H9 (cell line): ENCODE measurements at regions not wholly inside any gene's neighbourhood (a gene's known extent, or its start where the extent isn't known, plus 50 kb on each side); places are given as distances from the start of the nearest gene placed in this dataset.

ENCODE experiments used
- DNase-seq: peaks from one replicate; pipeline ENCODE4 v3.0.0-alpha.2; 2017
- H2AFZ ChIP-seq: one replicate; pipeline ENCODE4 v1.6.1; 2013; ENCODE audit warnings: mild to moderate bottlenecking, low read length, control low read depth, moderate library complexity
- H2AK5ac ChIP-seq: 2 replicates; pipeline ENCODE4 v1.6.1; 2013; ENCODE audit warnings: low read length, control low read depth, mixed read lengths; ENCODE audit not compliant: insufficient read length
- H2BK120ac ChIP-seq: one replicate; pipeline ENCODE4 v1.6.1; 2013; ENCODE audit warnings: low read depth, mild to moderate bottlenecking, low read length, control low read depth, inconsistent platforms; ENCODE audit not compliant: poor library complexity, severe bottlenecking
- H2BK12ac ChIP-seq: 2 replicates; pipeline ENCODE4 v1.6.1; 2013; ENCODE audit warnings: low read length, control low read depth, mixed read lengths, low read depth; ENCODE audit not compliant: insufficient read length
- H2BK15ac ChIP-seq: 2 replicates; pipeline ENCODE4 v1.6.1; 2013; ENCODE audit warnings: low read depth, low read length, control low read depth
- H2BK20ac ChIP-seq: one replicate; pipeline ENCODE4 v1.6.1; 2013; ENCODE audit warnings: low read depth, mild to moderate bottlenecking, low read length, control low read depth, inconsistent platforms; ENCODE audit not compliant: poor library complexity, severe bottlenecking
- H2BK5ac ChIP-seq: 2 replicates; pipeline ENCODE4 v1.6.1; 2013; ENCODE audit warnings: low read length, control low read depth, mixed read lengths; ENCODE audit not compliant: insufficient read length
- H3K14ac ChIP-seq: 2 replicates; pipeline ENCODE4 v1.6.1; 2013; ENCODE audit warnings: low read length, control low read depth; ENCODE audit not compliant: insufficient read depth
- H3K18ac ChIP-seq: 2 replicates; pipeline ENCODE4 v1.6.1; 2013; ENCODE audit warnings: low read depth, mild to moderate bottlenecking, mixed read lengths, low read length, control low read depth; ENCODE audit not compliant: insufficient read length
- H3K23ac ChIP-seq: 2 replicates; pipeline ENCODE4 v1.6.1; 2013; ENCODE audit warnings: low read length, control low read depth, mixed read lengths, low read depth; ENCODE audit not compliant: insufficient read length
- H3K23me2 ChIP-seq: 2 replicates; pipeline ENCODE4 v1.6.1; 2013; ENCODE audit warnings: low read depth, mild to moderate bottlenecking, mixed read lengths, low read length, control low read depth; ENCODE audit not compliant: insufficient read length, poor library complexity, severe bottlenecking
- H3K27ac ChIP-seq: 2 replicates; pipeline ENCODE4 v1.5.1; 2013; ENCODE audit warnings: low read length, control low read depth, mixed read lengths, low read depth; ENCODE audit not compliant: insufficient read length
- H3K27me3 ChIP-seq: 2 replicates; pipeline ENCODE4 v1.6.1; 2013; ENCODE audit warnings: low read length, control low read depth, inconsistent platforms; ENCODE audit not compliant: insufficient read depth
- H3K4ac ChIP-seq: 2 replicates; pipeline ENCODE4 v1.6.1; 2013; ENCODE audit warnings: low read depth, mild to moderate bottlenecking, control low read depth, inconsistent platforms, low read length, moderate library complexity
- H3K4me1 ChIP-seq: 2 replicates; pipeline ENCODE4 v1.6.1; 2013; ENCODE audit warnings: low read length, control low read depth, inconsistent platforms; ENCODE audit not compliant: insufficient read depth
- H3K4me2 ChIP-seq: 2 replicates; pipeline ENCODE4 v1.6.1; 2013; ENCODE audit warnings: low read length, control low read depth, mixed read lengths; ENCODE audit not compliant: insufficient read length, insufficient read depth
- H3K56ac ChIP-seq: 2 replicates; pipeline ENCODE4 v1.6.1; 2013; ENCODE audit warnings: low read depth, mild to moderate bottlenecking, mixed read lengths, low read length, control low read depth; ENCODE audit not compliant: insufficient read length
- H3K79me1 ChIP-seq: 2 replicates; pipeline ENCODE4 v1.6.1; 2013; ENCODE audit warnings: low read depth, mild to moderate bottlenecking, moderate library complexity, low read length, control low read depth, inconsistent platforms; ENCODE audit not compliant: insufficient read depth, poor library complexity, severe bottlenecking
- H3K79me2 ChIP-seq: 2 replicates; pipeline ENCODE4 v1.6.1; 2013; ENCODE audit warnings: low read length, control low read depth, inconsistent platforms; ENCODE audit not compliant: insufficient read depth
- H3K9ac ChIP-seq: 2 replicates; pipeline ENCODE4 v1.6.1; 2013; ENCODE audit warnings: low read length, control low read depth, mixed read lengths; ENCODE audit not compliant: insufficient read length; ENCODE audit errors: extremely low read depth
- H3K9me3 ChIP-seq: one replicate; pipeline ENCODE4 v1.6.1; 2013; ENCODE audit warnings: low read depth, low read length, inconsistent platforms; ENCODE audit not compliant: control insufficient read depth
- H3T11ph ChIP-seq: one replicate; pipeline ENCODE4 v1.6.1; 2013; ENCODE audit warnings: mild to moderate bottlenecking, low read length, control low read depth, inconsistent platforms
- H4K20me1 ChIP-seq: one replicate; pipeline ENCODE4 v1.6.1; 2013; ENCODE audit not compliant: control insufficient read depth, insufficient read length, insufficient read depth
- H4K5ac ChIP-seq: 2 replicates; pipeline ENCODE4 v1.6.1; 2013; ENCODE audit warnings: low read depth, mild to moderate bottlenecking, mixed read lengths, low read length, control low read depth; ENCODE audit not compliant: insufficient read length
- H4K8ac ChIP-seq: replicated peaks from 2 replicates; pipeline ENCODE4 v1.6.1; 2013; ENCODE audit warnings: low read length, control low read depth, mixed read lengths, low read depth; ENCODE audit not compliant: insufficient read length
- H4K91ac ChIP-seq: 2 replicates; pipeline ENCODE4 v1.6.1; 2013; ENCODE audit warnings: low read depth, mild to moderate bottlenecking, moderate library complexity, mixed read lengths, low read length, control low read depth; ENCODE audit not compliant: insufficient read length
- H3K27ac Mint-ChIP-seq, 3 experiments: 2 replicates in 2 of 3; 3 replicates in 1 of 3; pipeline ENCODE4 v1.8.0; 2020 to 2021; ENCODE audit warnings: mixed read lengths in 3 of 3, mild to moderate bottlenecking in 1 of 3, moderate library complexity in 1 of 3
- H3K27me3 Mint-ChIP-seq: 2 replicates; pipeline ENCODE4 v1.8.0; 2021; ENCODE audit warnings: low read depth, mild to moderate bottlenecking, moderate library complexity, mixed read lengths
- H3K36me3 Mint-ChIP-seq, 3 experiments: 2 replicates in 2 of 3; 3 replicates in 1 of 3; pipeline ENCODE4 v1.8.0; 2020 to 2021; ENCODE audit warnings: low read depth in 3 of 3, mixed read lengths in 3 of 3; ENCODE audit not compliant: insufficient read depth in 1 of 3
- H3K4me1 Mint-ChIP-seq, 2 experiments: 2 replicates each; pipeline ENCODE4 v1.8.0; 2020; ENCODE audit warnings: mixed read lengths in 2 of 2
- H3K4me3 Mint-ChIP-seq, 2 experiments: 2 replicates in 1 of 2; 3 replicates in 1 of 2; pipeline ENCODE4 v1.8.0; 2020 to 2021; ENCODE audit warnings: mild to moderate bottlenecking in 2 of 2, mixed read lengths in 2 of 2, moderate library complexity in 1 of 2
- H3K9me3 Mint-ChIP-seq, 2 experiments: 2 replicates in 1 of 2; 3 replicates in 1 of 2; pipeline ENCODE4 v1.8.0; 2020; ENCODE audit warnings: mild to moderate bottlenecking in 2 of 2, mixed read lengths in 2 of 2, moderate library complexity in 1 of 2
- CTCF ChIP-seq: fragments of 200-600 bp; sonication (generic); conservative IDR thresholded peaks from 3 replicates; pipeline ENCODE4 v1.8.0; 2021; ENCODE audit warnings: antibody characterized with exemption, mild to moderate bottlenecking
- WGBS: extraction: QIAGEN DNeasy Blood & Tissue Kit; methylation state at CpG from one replicate; pipeline ENCODE4 v1.1.7; 2013; ENCODE audit warnings: missing lambda C conversion rate, low lambda C conversion rate, mixed read lengths; ENCODE audit not compliant: insufficient read length; ENCODE audit errors: extremely low coverage; 5-methylcytosine and 5-hydroxymethylcytosine counted together

GRCh38 chr3:67073812-67074211 is 75.7 kb downstream of the KBTBD8 start:
- H3K4me1 ChIP-seq = no peaks in the 10 kb centered on the region
- Mint-ChIP-seq H3K27me3 (no peaks in the 10 kb centered on the region), H3K36me3 (no peaks in the 10 kb centered on the region), H3K27ac (no peak overlapping the region), H3K4me3 (no peak overlapping the region), H3K9me3 (no peaks in the 10 kb centered on the region), H3K4me1 (peaks cover 10 to 11% of the 10 kb centered on the region in 2 experiments)
- no peak overlapping the region for H3K18ac ChIP-seq
- no peak overlapping the region for H4K8ac ChIP-seq
- H3K27ac ChIP-seq = no peak overlapping the region
- no peak overlapping the region for H3K9ac ChIP-seq
- no peak for TF ChIP-seq CTCF
- WGBS = no CpG with 5 or more reads among the region's 1 CpG
- no peak overlapping the region for H3K23ac ChIP-seq
- DNase-seq = no peak
- no peak overlapping the region for H2BK15ac ChIP-seq
- no peaks in the 10 kb centered on the region for H3K9me3 ChIP-seq
- no peaks in the 10 kb centered on the region for H3K79me1 ChIP-seq
- no peak overlapping the region for H4K5ac ChIP-seq
- H3K4ac ChIP-seq = no peak overlapping the region
- no peak overlapping the region for H2AK5ac ChIP-seq
- no peak overlapping the region for H3K14ac ChIP-seq
- no peak overlapping the region for H2BK120ac ChIP-seq
- no peaks in the 10 kb centered on the region; the same call in 1 of the 2 replicates for H3K79me2 ChIP-seq
- no peak overlapping the region for H3T11ph ChIP-seq
- no peak overlapping the region for H4K91ac ChIP-seq
- no peaks in the 10 kb centered on the region for H3K27me3 ChIP-seq
- no peak overlapping the region for H3K4me2 ChIP-seq
- H3K56ac ChIP-seq = no peak overlapping the region
- no peaks in the 10 kb centered on the region for H3K23me2 ChIP-seq
- no peak overlapping the region for H2AFZ ChIP-seq
- no peak overlapping the region for H2BK5ac ChIP-seq
- H4K20me1 ChIP-seq = no peaks in the 10 kb centered on the region
- H2BK12ac ChIP-seq = no peak overlapping the region
- H2BK20ac ChIP-seq = no peak overlapping the region
